Loucy (cell line): ENCODE measurements at regions not wholly inside any gene's neighbourhood (a gene's known extent, or its start where the extent isn't known, plus 50 kb on each side); places are given as distances from the start of the nearest gene placed in this dataset.

Experiments
- EZH2phosphoT487 ChIP-seq: fragments of 200-600 bp; IDR thresholded peaks from 2 replicates; pipeline ENCODE4 v1.6.1; 2018; ENCODE audit warnings: antibody characterized with exemption, mild to moderate bottlenecking, moderate library complexity, borderline replicate concordance
- TF ChIP-seq, protein P1 (sequence below): fragments of 200-600 bp; sonication (generic); conservative IDR thresholded peaks from 2 replicates; pipeline ENCODE4 v1.5.1; 2014; ENCODE audit warnings: mild to moderate bottlenecking, antibody characterized with exemption, low read length

- TF ChIP-seq, protein P1, sequence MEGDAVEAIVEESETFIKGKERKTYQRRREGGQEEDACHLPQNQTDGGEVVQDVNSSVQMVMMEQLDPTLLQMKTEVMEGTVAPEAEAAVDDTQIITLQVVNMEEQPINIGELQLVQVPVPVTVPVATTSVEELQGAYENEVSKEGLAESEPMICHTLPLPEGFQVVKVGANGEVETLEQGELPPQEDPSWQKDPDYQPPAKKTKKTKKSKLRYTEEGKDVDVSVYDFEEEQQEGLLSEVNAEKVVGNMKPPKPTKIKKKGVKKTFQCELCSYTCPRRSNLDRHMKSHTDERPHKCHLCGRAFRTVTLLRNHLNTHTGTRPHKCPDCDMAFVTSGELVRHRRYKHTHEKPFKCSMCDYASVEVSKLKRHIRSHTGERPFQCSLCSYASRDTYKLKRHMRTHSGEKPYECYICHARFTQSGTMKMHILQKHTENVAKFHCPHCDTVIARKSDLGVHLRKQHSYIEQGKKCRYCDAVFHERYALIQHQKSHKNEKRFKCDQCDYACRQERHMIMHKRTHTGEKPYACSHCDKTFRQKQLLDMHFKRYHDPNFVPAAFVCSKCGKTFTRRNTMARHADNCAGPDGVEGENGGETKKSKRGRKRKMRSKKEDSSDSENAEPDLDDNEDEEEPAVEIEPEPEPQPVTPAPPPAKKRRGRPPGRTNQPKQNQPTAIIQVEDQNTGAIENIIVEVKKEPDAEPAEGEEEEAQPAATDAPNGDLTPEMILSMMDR: no peak
- TF ChIP-seq EZH2phosphoT487: no peak
Observed at GRCh38 chr11:42840860-42841259, 470.9 kb upstream of the API5 start.
